Inferior parietal cortex (tissue), 1 donor: ENCODE measurements at regions not wholly inside any gene's neighbourhood (a gene's known extent, or its start where the extent isn't known, plus 50 kb on each side); places are given as distances from the start of the nearest gene placed in this dataset.
"Not testable (repeated sequence)": the region's sequence is repeated elsewhere in the genome, so short reads cannot be mapped to it uniquely, and the experiment has no call there.

ENCODE experiments used
- DNase-seq: peaks from one replicate; pipeline ENCODE4 v3.0.0-alpha.2; 2016; ENCODE audit errors: extremely low spot score

DNA sequence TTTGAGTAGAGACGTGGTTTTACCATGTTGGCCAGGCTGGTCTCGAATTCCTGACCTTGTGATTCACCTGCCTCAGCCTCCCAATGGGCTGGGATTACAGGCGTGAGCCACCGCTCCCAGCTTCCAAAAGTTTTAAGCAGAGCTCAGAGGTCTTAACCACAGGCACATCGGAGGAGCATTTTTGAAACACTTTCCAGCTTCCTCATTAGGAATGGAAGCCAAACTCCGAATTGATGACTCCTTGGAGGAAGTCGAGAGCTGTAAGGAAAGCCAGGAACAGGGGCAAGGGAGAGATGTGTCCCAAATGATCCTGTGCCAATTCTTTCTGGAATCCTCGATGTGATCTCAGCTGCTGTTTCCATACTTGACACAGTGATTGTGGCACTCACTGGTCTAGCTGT is 56.2 kb upstream of the CCZ1B start:
- not testable (repeated sequence) for DNase-seq

GRCh38 chr7:6883756-6884155 is 57.7 kb upstream of the CCZ1B start:
- DNase-seq: not testable (repeated sequence)

DNA sequence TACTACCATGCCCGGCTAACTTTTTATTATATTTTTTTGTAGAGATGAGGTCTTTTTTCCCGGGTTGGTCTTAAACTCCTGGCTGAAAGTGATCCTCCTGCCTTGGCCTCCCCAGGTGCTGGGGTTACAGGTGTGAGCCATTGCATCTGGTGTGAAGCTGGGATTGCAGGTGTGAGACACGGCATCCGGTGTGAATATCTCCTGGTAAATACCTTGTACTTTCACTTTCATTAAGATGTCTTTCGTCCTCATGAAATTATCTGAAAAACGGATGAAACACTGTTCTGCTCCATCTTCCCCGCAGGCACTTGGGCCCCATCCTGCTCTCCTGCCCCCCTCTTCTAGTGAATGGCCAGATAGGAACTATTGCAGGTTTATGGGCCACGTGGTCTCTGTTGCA is 60.1 kb upstream of the CCZ1B start:
- DNase-seq: no peak

- DNase-seq: not testable (repeated sequence)
Measured at GRCh38 chr7:6888267-6889045, 62.4 kb upstream of the CCZ1B start.

DNA sequence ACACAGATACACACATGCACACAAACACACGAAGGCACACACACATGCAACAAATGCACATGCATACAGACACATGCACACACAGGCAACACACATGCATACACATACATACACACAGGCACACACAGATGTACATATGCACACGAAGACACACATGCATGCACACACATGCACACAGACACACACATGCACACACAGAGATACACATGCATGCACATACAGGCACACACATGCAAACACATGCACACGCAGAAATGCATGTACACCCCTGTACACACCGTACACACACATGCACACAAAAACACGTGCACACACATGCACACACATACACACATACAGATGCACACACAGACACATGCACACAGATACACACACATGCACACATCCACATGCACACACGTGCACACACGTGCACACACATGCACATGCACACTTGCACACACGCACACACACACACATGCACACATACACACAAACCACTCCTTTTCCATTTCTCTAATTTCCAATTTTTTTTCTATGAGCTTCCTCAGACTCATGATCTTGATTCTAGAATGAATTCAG is 63.3 kb upstream of the CCZ1B start:
- no peak for DNase-seq

DNA sequence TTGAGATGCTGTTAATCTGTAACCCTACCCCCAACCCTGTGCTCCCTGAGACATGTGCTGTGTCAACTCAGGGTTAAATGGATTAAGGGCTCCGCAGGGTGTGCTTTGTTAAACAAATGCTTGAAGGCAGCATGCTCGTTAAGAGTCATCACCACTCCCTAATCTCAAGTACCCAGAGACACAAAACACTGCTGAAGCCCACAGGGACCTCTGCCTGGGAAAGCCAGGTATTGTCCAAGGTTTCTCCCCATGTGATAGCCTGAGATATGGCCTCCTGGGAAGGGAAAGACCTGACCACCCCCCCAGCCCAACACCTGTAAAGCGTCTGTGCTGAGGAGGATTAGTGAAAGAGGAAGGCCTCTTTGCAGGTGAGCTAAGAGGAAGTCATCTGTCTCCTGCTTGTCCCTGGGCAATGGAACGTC is 76.0 kb upstream of the CCZ1B start:
- DNase-seq: not testable (repeated sequence)

GRCh38 chr7:6903289-6903688 is 77.2 kb upstream of the CCZ1B start:
- not testable (repeated sequence) for DNase-seq

DNA sequence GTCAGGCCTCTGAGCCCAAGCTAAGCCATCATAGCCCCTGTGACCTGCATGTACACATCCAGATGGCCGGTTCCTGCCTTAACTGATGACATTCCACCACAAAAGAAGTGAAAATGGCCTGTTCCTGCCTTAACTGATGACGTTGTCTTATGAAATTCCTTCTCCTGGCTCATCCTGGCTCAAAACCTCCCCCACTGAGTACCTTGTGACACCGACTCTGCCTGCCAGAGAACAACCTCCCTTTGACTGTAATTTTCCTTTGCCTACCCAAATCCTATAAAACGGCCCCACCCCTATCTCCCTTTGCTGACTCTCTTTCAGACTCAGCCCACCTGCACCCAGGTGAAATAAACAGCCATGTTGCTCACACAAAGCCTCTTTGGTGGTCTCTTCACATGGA is 77.7 kb upstream of the CCZ1B start:
- DNase-seq: not testable (repeated sequence)

GRCh38 chr7:6917258-6917657 is 91.2 kb upstream of the CCZ1B start:
- no peak for DNase-seq

GRCh38 chr7:6919169-6919568 is 93.1 kb upstream of the CCZ1B start:
- DNase-seq: not testable (repeated sequence)

DNA sequence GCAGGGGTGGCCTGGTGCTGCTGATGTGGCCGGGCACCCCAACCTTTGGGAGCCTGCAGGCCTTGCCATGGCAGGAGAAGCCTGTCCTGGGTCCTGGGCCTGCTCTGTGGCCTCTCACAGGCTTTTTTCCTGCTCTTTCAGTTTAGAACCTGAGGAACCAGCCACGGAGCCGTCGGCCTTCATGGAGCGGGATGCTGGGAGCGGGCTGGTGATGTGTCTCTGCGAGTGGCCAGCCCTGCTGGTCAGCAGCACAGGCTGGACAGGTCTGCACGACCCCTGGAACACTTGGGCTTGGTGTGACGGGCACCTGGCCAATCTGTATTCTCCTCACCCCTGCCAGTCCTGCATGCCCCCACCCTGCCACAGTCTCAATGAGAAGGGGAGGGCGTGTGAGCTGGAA is 98.4 kb upstream of the CCZ1B start:
- DNase-seq: not testable (repeated sequence)

GRCh38 chr7:6926193-6927174 is 100.4 kb upstream of the CCZ1B start:
- not testable (repeated sequence) for DNase-seq

DNA sequence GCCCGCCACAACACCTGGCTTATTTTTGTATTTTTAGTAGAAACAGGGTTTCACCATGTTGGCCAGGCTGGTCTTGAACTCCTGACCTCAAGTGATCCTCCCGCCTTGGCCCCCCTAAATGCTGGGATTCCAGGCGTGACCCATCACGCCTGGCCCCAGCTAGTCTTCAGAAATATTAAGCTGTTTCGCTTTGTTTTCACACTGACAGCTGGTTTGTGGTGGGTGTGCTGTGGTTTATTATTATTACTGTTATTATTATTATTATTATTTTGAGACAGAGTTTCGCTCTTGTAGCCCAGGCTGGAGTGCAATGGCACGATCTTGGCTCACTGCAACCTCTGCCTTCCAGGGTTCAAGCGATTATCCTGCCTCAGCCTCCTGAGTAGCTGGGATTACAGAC is 101.6 kb upstream of the CCZ1B start:
- not testable (repeated sequence) for DNase-seq

- not testable (repeated sequence) for DNase-seq
Measured at GRCh38 chr7:6929588-6929987, 103.5 kb upstream of the CCZ1B start.

- not testable (repeated sequence) for DNase-seq
Measured at GRCh38 chr7:6930081-6930635, 104.1 kb upstream of the CCZ1B start.

DNA sequence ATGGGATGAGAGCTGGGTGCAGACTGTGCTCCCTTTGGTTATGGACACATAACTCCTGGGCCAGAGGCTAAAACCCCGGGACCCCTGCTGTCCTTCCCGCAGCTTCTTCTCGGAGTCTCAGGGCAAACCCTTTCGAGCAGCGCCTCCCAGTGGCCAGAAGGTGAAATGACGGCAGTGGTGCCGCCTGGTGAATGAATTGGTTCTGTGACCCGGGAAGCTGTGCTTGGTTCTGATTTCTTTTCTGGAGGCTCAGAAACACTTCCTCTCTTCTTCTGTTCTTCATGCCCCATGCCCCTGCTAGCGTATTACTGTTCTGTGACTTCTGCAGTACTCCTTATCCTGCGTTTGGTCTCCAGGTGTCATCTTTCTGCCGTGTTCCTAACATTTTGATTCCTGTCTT is 104.7 kb upstream of the CCZ1B start:
- peak; percentile 19 for DNase-seq

DNA sequence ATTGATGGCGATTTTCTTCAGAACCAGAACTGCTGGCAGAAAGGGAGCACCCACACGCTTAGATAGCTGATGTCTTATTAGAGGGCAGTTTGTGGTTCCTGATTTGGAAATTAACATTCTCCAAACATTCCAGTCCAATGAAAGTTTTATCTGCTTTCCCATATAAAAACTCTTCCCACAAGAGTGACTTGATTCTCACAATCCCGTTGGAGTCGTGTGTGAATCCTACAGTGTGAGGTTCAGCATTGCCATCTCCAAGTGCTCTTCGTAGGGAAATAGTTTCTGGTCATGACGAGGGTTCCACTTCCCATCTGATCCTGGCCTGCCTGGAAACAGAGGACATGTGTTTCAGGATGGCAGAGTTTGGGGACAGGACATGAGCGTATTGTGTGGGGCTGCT is 105.4 kb upstream of the CCZ1B start:
- not testable (repeated sequence) for DNase-seq

- not testable (repeated sequence) for DNase-seq
Measured at GRCh38 chr7:6933954-6934632, 108.0 kb upstream of the CCZ1B start.

DNA sequence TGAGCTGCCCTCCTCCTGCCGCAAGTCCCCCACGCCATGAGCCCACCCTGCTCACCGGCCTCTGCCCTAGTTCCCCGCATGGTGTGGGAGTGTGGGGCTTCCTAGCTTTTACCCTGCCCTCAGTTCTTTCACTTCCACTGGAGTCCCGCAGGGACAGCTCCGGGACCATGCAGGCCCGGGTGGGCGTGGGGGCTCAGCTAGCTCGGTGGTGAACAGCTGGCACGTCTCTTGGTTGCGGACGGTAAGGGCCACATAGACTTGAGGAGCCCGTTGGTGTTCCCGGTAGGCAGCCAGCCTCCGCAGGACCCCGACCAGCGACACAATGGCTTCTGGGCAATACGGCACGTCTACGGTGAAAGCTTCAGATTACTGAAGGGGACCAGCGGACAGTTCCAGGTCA is 108.9 kb upstream of the CCZ1B start:
- no peak for DNase-seq

DNA sequence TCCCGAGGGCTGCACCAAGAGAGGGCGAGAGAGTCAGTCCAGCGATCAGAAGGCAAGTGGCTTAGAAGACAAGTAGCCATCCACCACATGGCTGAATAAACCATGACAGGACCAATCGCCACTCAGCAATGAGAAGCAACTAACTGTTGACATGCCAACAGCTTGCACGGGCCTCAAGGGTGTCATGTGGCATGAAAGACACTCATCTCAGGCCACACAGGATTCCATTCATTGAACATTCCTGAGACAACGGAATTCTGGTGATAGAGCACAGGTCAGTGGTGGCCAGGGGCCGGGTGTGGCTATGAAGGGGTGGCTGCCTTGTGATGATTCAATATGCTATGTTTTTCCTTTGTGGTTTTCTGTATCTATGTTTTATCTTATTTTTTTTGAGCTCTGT is 110.6 kb upstream of the CCZ1B start:
- not testable (repeated sequence) for DNase-seq

- DNase-seq: not testable (repeated sequence)
Measured at GRCh38 chr7:6937746-6938145, 111.7 kb upstream of the CCZ1B start.
